WTC11 (cell line): ENCODE measurements at regions not wholly inside any gene's neighbourhood (a gene's known extent, or its start where the extent isn't known, plus 50 kb on each side); places are given as distances from the start of the nearest gene placed in this dataset.

Experiments used
- ATAC-seq: fragments of 200-7000 bp; cut with Tn5 transposase; 2 replicates; pipeline ENCODE4 v1.10.0; 2021; ENCODE audit warnings: mild to moderate bottlenecking, moderate library complexity
- CTCF ChIA-PET: fragments of 300-600 bp; sonication (Branson Sonifier 250); formaldehyde crosslinking; loops from one replicate; lab custom pipeline; 2021; ENCODE audit warnings: antibody characterized with exemption; lab: Charles Lee
- POLR2A ChIA-PET: fragments of 350-600 bp; sonication (Branson Sonifier 250); formaldehyde crosslinking; loops from one replicate; lab custom pipeline; 2021; ENCODE audit warnings: antibody characterized with exemption; lab: Charles Lee
- DNase-seq: peaks from one replicate; pipeline ENCODE4 v3.0.0; 2021; ENCODE audit warnings: low spot score
- H3K27ac Mint-ChIP-seq: 2 replicates; pipeline ENCODE4 v1.8.0; 2021; ENCODE audit warnings: mixed read lengths
- H3K27me3 Mint-ChIP-seq: 2 replicates; pipeline ENCODE4 v1.8.0; 2021; ENCODE audit warnings: low read depth, mild to moderate bottlenecking, moderate library complexity, mixed read lengths
- H3K36me3 Mint-ChIP-seq: 2 replicates; pipeline ENCODE4 v1.8.0; 2021; ENCODE audit warnings: mixed read lengths
- H3K4me1 Mint-ChIP-seq: 2 replicates; pipeline ENCODE4 v1.8.0; 2022; ENCODE audit warnings: mixed read lengths
- H3K4me3 Mint-ChIP-seq: 2 replicates; pipeline ENCODE4 v1.8.0; 2021; ENCODE audit warnings: mild to moderate bottlenecking, moderate library complexity, mixed read lengths
- H3K9me3 Mint-ChIP-seq: 2 replicates; pipeline ENCODE4 v1.8.0; 2021; ENCODE audit warnings: mixed read lengths
- CREM ChIP-seq: sonication (generic); formaldehyde crosslinking; IDR thresholded peaks from 2 replicates; pipeline ENCODE4 v1.8.1; 2022; ENCODE audit warnings: mild to moderate bottlenecking, missing genetic modification reagents, moderate library complexity
- E2F1 ChIP-seq: sonication (generic); formaldehyde crosslinking; IDR thresholded peaks from 2 replicates; pipeline ENCODE4 v1.8.0; 2022; ENCODE audit warnings: mild to moderate bottlenecking, missing genetic modification reagents
- ERG ChIP-seq: fragments of 250-450 bp; sonication (Bioruptor Pico); IDR thresholded peaks from 2 replicates; pipeline ENCODE4 v1.8.0; 2021; ENCODE audit warnings: mild to moderate bottlenecking
- FOXK1 ChIP-seq: sonication (generic); formaldehyde crosslinking; IDR thresholded peaks from 2 replicates; pipeline ENCODE4 v1.8.0; 2022; ENCODE audit warnings: mild to moderate bottlenecking, moderate library complexity, missing genetic modification reagents
- JAZF1 ChIP-seq: fragments of 250-450 bp; sonication (Bioruptor Pico); IDR thresholded peaks from 2 replicates; pipeline ENCODE4 v1.9.0; 2021; ENCODE audit warnings: moderate library complexity, mild to moderate bottlenecking, inconsistent platforms
- MAX ChIP-seq: sonication (generic); formaldehyde crosslinking; IDR thresholded peaks from 2 replicates; pipeline ENCODE4 v1.8.0; 2022; ENCODE audit warnings: mild to moderate bottlenecking, missing genetic modification reagents
- NFE2L1 ChIP-seq: sonication (generic); formaldehyde crosslinking; IDR thresholded peaks from 2 replicates; pipeline ENCODE4 v1.8.1; 2023; ENCODE audit warnings: missing genetic modification reagents
- NR1H2 ChIP-seq: sonication (generic); formaldehyde crosslinking; IDR thresholded peaks from 2 replicates; pipeline ENCODE4 v1.9.0; 2021; ENCODE audit warnings: mild to moderate bottlenecking, moderate library complexity, missing genetic modification reagents
- NR3C1 ChIP-seq: sonication (generic); formaldehyde crosslinking; conservative IDR thresholded peaks from 2 replicates; pipeline ENCODE4 v1.8.1; 2023; ENCODE audit warnings: low read depth, mild to moderate bottlenecking, missing genetic modification reagents
- PREB ChIP-seq: sonication (generic); formaldehyde crosslinking; IDR thresholded peaks from 2 replicates; pipeline ENCODE4 v1.8.1; 2022; ENCODE audit warnings: mild to moderate bottlenecking, missing genetic modification reagents, moderate library complexity, borderline replicate concordance
- PRRX2 ChIP-seq: fragments of 250-450 bp; sonication (Bioruptor Pico); IDR thresholded peaks from 2 replicates; pipeline ENCODE4 v1.8.0; 2021; ENCODE audit warnings: mild to moderate bottlenecking
- SOX15 ChIP-seq: fragments of 250-450 bp; sonication (Bioruptor Pico); IDR thresholded peaks from 2 replicates; pipeline ENCODE4 v1.9.0; 2021; ENCODE audit warnings: mild to moderate bottlenecking
- TP53 ChIP-seq: sonication (generic); formaldehyde crosslinking; IDR thresholded peaks from 2 replicates; pipeline ENCODE4 v1.8.1; 2023; ENCODE audit warnings: mild to moderate bottlenecking, missing genetic modification reagents
- ZBTB21 ChIP-seq: sonication (generic); formaldehyde crosslinking; IDR thresholded peaks from 2 replicates; pipeline ENCODE4 v1.8.1; 2023; ENCODE audit warnings: mild to moderate bottlenecking, missing genetic modification reagents, borderline replicate concordance
- ZMAT4 ChIP-seq: fragments of 250-450 bp; sonication (Bioruptor Pico); IDR thresholded peaks from 2 replicates; pipeline ENCODE4 v1.9.0; 2021; ENCODE audit warnings: mild to moderate bottlenecking
- ZNF219 ChIP-seq: sonication (generic); formaldehyde crosslinking; IDR thresholded peaks from 2 replicates; pipeline ENCODE4 v1.8.0; 2023; ENCODE audit warnings: missing genetic modification reagents, mild to moderate bottlenecking, borderline replicate concordance
- ZNF671 ChIP-seq: fragments of 250-450 bp; sonication (Bioruptor Pico); IDR thresholded peaks from 2 replicates; pipeline ENCODE4 v1.8.0; 2021; ENCODE audit warnings: mild to moderate bottlenecking
- TF ChIP-seq, protein P1 (sequence below): sonication (generic); formaldehyde crosslinking; IDR thresholded peaks from 2 replicates; pipeline ENCODE4 v1.8.0; 2023; ENCODE audit warnings: mild to moderate bottlenecking, missing genetic modification reagents
- TF ChIP-seq, protein P2 (sequence below): sonication (generic); formaldehyde crosslinking; conservative IDR thresholded peaks from 2 replicates; pipeline ENCODE4 v1.8.1; 2022; ENCODE audit warnings: mild to moderate bottlenecking, missing genetic modification reagents

DNA sequence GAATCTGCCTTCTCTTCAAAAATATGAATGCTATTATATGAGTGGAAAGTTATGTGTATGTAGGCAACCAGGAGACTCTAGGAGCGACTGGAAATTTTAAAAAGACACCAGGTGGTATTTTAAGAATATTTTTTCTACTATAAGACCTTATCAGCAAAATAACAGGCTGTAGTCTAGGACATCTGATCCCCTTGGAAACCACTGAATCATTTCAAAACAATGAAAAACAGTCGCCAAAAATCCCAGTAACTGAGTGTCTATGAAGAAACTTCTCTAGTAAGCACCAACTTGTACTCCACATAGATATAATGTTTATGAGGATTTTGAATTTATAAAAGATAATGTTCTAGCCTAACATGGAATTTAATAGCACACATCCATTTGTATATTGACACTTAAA, 358.5 kb downstream of the GPATCH2 start:
- TF ChIP-seq SOX15 (no peak), MAX (CRISPR knock-in tag) (no peak), JAZF1 (no peak), ZMAT4 (CRISPR knock-in tag) (no peak), PRRX2 (CRISPR knock-in tag) (no peak), ERG (CRISPR knock-in tag) (no peak), ZNF219 (no peak), E2F1 (CRISPR knock-in tag) (no peak), PREB (CRISPR knock-in tag) (no peak), NFE2L1 (CRISPR knock-in tag) (no peak), TP53 (no peak)
- TF ChIP-seq, protein P1, sequence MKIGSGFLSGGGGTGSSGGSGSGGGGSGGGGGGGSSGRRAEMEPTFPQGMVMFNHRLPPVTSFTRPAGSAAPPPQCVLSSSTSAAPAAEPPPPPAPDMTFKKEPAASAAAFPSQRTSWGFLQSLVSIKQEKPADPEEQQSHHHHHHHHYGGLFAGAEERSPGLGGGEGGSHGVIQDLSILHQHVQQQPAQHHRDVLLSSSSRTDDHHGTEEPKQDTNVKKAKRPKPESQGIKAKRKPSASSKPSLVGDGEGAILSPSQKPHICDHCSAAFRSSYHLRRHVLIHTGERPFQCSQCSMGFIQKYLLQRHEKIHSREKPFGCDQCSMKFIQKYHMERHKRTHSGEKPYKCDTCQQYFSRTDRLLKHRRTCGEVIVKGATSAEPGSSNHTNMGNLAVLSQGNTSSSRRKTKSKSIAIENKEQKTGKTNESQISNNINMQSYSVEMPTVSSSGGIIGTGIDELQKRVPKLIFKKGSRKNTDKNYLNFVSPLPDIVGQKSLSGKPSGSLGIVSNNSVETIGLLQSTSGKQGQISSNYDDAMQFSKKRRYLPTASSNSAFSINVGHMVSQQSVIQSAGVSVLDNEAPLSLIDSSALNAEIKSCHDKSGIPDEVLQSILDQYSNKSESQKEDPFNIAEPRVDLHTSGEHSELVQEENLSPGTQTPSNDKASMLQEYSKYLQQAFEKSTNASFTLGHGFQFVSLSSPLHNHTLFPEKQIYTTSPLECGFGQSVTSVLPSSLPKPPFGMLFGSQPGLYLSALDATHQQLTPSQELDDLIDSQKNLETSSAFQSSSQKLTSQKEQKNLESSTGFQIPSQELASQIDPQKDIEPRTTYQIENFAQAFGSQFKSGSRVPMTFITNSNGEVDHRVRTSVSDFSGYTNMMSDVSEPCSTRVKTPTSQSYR, result no peak
- TF ChIP-seq, protein P2, sequence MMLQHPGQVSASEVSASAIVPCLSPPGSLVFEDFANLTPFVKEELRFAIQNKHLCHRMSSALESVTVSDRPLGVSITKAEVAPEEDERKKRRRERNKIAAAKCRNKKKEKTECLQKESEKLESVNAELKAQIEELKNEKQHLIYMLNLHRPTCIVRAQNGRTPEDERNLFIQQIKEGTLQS, result no peak
- no peak for ATAC-seq
- no peaks in the 10 kb centered on the region for H3K36me3 Mint-ChIP-seq

DNA sequence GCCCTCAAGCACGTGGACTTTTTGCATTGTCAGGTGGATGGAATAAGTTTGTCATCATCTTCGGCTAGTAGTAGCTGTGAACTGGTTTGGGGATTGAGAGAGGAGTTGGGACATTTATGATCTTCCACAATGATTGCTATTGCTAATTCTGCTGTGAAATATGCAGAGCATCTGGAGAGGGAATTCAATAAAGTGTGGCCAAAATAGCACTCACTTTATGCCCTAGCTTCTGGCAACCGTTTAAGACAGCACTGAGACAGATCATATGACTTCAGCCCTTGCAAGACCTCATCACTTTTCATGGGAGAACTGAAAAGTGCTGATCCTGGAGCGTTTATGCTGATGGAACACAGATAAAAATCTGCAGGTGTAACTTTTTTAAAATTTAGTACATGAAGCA, 360.8 kb downstream of the GPATCH2 start:
- no peak for TF ChIP-seq NR3C1 (CRISPR knock-in tag)
- no peak for TF ChIP-seq FOXK1 (CRISPR knock-in tag)
- TF ChIP-seq ZMAT4 (CRISPR knock-in tag), result no peak
- no peak for TF ChIP-seq ZNF671 (CRISPR knock-in tag)
- TF ChIP-seq NR1H2 (CRISPR knock-in tag), result no peak
- no peak for TF ChIP-seq ZBTB21 (CRISPR knock-in tag)
- no peak for TF ChIP-seq CREM (CRISPR knock-in tag)
- ATAC-seq (no peak), DNase-seq (no peak)
- Mint-ChIP-seq H3K27me3 (no peaks in the 10 kb centered on the region; the same call in 1 of the 2 replicates), H3K9me3 (no peaks in the 10 kb centered on the region), H3K4me1 (0 out of 2 replicates have a peak, but pooled peaks cover 11% of the 10 kb centered on the region), H3K27ac (no peak overlapping the region), H3K4me3 (no peak overlapping the region), H3K36me3 (no peaks in the 10 kb centered on the region)
- POLR2A ChIA-PET, result no interaction called here
- CTCF ChIA-PET, result no interaction called here

More for the DNA sequence above, 358.5 kb downstream of the GPATCH2 start:
- H3K27me3 Mint-ChIP-seq, result no peaks in the 10 kb centered on the region; the same call in 1 of the 2 replicates
- POLR2A ChIA-PET, result no interaction called here
- CTCF ChIA-PET, result no interaction called here
- no peak overlapping the region for H3K4me3 Mint-ChIP-seq
- no peak for DNase-seq
- H3K27ac Mint-ChIP-seq, result no peak overlapping the region
- no peaks in the 10 kb centered on the region for H3K9me3 Mint-ChIP-seq
- H3K4me1 Mint-ChIP-seq, result 0 out of 2 replicates have a peak, but pooled peaks cover 11% of the 10 kb centered on the region
